ENCODE measurements at regions not wholly inside any gene's neighbourhood (a gene's known extent, or its start where the extent isn't known, plus 50 kb on each side); places are given as distances from the start of the nearest gene placed in this dataset.

DNA sequence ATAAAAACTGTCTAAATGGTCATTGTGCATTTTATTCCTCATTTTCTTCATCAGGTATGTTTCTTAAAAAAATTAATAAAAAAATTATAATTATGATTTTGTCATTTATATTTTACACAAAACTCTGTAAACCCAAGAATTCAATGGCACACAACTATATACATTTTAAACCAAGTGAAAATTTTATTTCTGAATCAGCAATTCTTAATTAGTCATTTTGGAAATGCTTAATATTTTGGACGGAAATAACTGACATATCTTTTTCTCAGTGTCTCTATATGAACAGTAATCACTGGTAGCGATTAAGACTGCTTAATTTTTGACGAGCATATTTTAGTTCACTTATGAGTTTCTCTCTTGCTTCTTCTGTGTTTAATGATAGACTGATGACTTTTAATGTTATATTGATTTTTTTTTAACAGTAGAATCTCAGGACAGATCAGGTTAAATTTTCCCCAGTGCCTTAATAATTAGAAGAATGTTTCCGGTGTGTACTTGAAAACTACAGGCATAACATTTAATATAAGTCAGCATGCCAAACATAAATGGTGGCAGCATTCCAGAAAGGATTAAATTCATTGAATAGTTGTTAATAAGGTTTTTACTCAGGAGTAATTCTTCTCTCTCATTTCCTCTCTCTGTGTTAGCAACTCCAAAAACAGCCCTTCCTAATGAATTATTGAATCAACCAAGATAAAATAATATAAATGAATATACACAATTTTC, 644.7 kb upstream of the CDH6 start (continued):
- TF ChIP-seq, protein P1, sequence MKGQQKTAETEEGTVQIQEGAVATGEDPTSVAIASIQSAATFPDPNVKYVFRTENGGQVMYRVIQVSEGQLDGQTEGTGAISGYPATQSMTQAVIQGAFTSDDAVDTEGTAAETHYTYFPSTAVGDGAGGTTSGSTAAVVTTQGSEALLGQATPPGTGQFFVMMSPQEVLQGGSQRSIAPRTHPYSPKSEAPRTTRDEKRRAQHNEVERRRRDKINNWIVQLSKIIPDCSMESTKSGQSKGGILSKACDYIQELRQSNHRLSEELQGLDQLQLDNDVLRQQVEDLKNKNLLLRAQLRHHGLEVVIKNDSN (IDR thresholded peaks at IDR 0.05; ENCODE audit: borderline replicate concordance, low read depth): no peak
- TF ChIP-seq, protein P2, sequence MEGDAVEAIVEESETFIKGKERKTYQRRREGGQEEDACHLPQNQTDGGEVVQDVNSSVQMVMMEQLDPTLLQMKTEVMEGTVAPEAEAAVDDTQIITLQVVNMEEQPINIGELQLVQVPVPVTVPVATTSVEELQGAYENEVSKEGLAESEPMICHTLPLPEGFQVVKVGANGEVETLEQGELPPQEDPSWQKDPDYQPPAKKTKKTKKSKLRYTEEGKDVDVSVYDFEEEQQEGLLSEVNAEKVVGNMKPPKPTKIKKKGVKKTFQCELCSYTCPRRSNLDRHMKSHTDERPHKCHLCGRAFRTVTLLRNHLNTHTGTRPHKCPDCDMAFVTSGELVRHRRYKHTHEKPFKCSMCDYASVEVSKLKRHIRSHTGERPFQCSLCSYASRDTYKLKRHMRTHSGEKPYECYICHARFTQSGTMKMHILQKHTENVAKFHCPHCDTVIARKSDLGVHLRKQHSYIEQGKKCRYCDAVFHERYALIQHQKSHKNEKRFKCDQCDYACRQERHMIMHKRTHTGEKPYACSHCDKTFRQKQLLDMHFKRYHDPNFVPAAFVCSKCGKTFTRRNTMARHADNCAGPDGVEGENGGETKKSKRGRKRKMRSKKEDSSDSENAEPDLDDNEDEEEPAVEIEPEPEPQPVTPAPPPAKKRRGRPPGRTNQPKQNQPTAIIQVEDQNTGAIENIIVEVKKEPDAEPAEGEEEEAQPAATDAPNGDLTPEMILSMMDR (IDR thresholded peaks at IDR 0.05): no peak
- no peak for TF ChIP-seq TAF1 (IDR thresholded peaks at IDR 0.05; ENCODE audit: borderline replicate concordance, low read depth, low read length)
- no peak for TF ChIP-seq SMC3 (IDR thresholded peaks at IDR 0.05; ENCODE audit: low read depth, low read length)
- TF ChIP-seq, protein P3, sequence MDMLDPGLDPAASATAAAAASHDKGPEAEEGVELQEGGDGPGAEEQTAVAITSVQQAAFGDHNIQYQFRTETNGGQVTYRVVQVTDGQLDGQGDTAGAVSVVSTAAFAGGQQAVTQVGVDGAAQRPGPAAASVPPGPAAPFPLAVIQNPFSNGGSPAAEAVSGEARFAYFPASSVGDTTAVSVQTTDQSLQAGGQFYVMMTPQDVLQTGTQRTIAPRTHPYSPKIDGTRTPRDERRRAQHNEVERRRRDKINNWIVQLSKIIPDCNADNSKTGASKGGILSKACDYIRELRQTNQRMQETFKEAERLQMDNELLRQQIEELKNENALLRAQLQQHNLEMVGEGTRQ (IDR thresholded peaks at IDR 0.05; ENCODE audit: borderline replicate concordance, low read depth, low read length): no peak
- TF ChIP-seq RAD21 (IDR thresholded peaks at IDR 0.05; ENCODE audit: low read length): no peak
- no peak for TF ChIP-seq SIN3A (IDR thresholded peaks at IDR 0.05; ENCODE audit: borderline replicate concordance, low read depth, low read length)
- no peak for TF ChIP-seq RCOR1 (IDR thresholded peaks at IDR 0.05; ENCODE audit: low read length)

DNA sequence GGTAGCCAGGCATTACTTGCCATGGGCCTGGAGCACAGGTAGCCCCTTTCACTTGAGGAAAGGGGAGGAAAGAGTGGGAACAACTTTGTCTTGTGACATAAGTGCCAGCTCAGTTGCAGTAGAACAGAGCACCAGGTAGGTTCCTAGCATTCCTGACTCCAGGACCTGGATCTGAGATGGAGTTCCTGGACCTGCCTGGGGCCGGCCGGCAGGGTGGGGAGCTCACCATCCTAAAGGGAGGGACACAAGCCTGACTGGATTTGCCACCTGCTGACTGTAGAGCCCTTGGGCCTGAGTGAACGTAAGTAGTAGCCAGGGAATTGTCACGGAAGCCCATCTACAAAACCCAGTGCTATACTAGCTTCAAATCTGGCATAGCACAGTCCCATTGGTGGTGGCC, 653.3 kb upstream of the CDH6 start:
- Histone ChIP-seq H3F3A (replicated peaks; ENCODE audit: insufficient read depth) (no peaks in the 10 kb centered on the region), H3K4me3 (ENCODE audit: low read depth in 2 of 2, low read length in 1 of 2) (no peak overlapping the region), H3K4me1 (ENCODE audit: control insufficient read depth in 1 of 2, insufficient read depth in 2 of 2, low read depth in 1 of 2, low read length in 1 of 2) (no peaks in the 10 kb centered on the region), H3K9me3 (no peaks in the 10 kb centered on the region), H3K36me3 (replicated peaks in 1 of 2; ENCODE audit: control insufficient read depth in 1 of 2, insufficient read depth in 2 of 2, low read length in 1 of 2) (no peaks in the 10 kb centered on the region), H3K9me2 (no peaks in the 10 kb centered on the region), H2AFZ (ENCODE audit: low read depth) (no peak overlapping the region), H4K20me1 (ENCODE audit: insufficient read depth) (no peaks in the 10 kb centered on the region), H3K4me2 (no peak overlapping the region), H3K9ac (no peak overlapping the region), H3K27me3 (ENCODE audit: insufficient read depth) (no peaks in the 10 kb centered on the region), H3K27ac (ENCODE audit: low read depth in 2 of 2, low read length in 1 of 2) (no peak overlapping the region), H3K79me2 (ENCODE audit: insufficient read depth) (no peaks in the 10 kb centered on the region)
- no peak for DNase-seq
- POLR2A ChIA-PET: no interaction called here
- WGBS (ENCODE audit: low lambda C conversion rate): 50% methylated on average over 2 of the region's 4 CpGs
- CTCF ChIA-PET: interaction anchor here (0.9 kb wide), 1 partner anchor 15 kb away, joined by 3 read pairs; no protein-coding TSS in a partner anchor
- TF ChIP-seq TCF12 (IDR thresholded peaks at IDR 0.05) (no peak), RAD21 (IDR thresholded peaks at IDR 0.05; ENCODE audit: low read length) (no peak), ZBTB33 (IDR thresholded peaks at IDR 0.05; ENCODE audit: borderline replicate concordance, low read depth) (no peak), SMC3 (IDR thresholded peaks at IDR 0.05; ENCODE audit: low read depth, low read length) (no peak), NRF1 (IDR thresholded peaks at IDR 0.05; ENCODE audit: low read depth, low read length) (no peak), FOXJ3 (CRISPR knock-in tag; IDR thresholded peaks at IDR 0.05) (no peak), SIN3A (IDR thresholded peaks at IDR 0.05; ENCODE audit: borderline replicate concordance, low read depth, low read length) (no peak), MXI1 (IDR thresholded peaks at IDR 0.05; ENCODE audit: low read depth, low read length) (no peak), TEAD4 (IDR thresholded peaks at IDR 0.05; ENCODE audit: borderline replicate concordance, insufficient read depth) (no peak)
- TF ChIP-seq, protein P2 (IDR thresholded peaks at IDR 0.05): no peak
- TF ChIP-seq, protein P1 (IDR thresholded peaks at IDR 0.05; ENCODE audit: borderline replicate concordance, low read depth): no peak
- TF ChIP-seq, protein P4, sequence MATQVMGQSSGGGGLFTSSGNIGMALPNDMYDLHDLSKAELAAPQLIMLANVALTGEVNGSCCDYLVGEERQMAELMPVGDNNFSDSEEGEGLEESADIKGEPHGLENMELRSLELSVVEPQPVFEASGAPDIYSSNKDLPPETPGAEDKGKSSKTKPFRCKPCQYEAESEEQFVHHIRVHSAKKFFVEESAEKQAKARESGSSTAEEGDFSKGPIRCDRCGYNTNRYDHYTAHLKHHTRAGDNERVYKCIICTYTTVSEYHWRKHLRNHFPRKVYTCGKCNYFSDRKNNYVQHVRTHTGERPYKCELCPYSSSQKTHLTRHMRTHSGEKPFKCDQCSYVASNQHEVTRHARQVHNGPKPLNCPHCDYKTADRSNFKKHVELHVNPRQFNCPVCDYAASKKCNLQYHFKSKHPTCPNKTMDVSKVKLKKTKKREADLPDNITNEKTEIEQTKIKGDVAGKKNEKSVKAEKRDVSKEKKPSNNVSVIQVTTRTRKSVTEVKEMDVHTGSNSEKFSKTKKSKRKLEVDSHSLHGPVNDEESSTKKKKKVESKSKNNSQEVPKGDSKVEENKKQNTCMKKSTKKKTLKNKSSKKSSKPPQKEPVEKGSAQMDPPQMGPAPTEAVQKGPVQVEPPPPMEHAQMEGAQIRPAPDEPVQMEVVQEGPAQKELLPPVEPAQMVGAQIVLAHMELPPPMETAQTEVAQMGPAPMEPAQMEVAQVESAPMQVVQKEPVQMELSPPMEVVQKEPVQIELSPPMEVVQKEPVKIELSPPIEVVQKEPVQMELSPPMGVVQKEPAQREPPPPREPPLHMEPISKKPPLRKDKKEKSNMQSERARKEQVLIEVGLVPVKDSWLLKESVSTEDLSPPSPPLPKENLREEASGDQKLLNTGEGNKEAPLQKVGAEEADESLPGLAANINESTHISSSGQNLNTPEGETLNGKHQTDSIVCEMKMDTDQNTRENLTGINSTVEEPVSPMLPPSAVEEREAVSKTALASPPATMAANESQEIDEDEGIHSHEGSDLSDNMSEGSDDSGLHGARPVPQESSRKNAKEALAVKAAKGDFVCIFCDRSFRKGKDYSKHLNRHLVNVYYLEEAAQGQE (IDR thresholded peaks at IDR 0.05; ENCODE audit: low read depth, low read length): no peak

Measured in SK-N-SH (cell line).